Psoas muscle (tissue), 7 donors: ENCODE measurements at regions not wholly inside any gene's neighbourhood (a gene's known extent, or its start where the extent isn't known, plus 50 kb on each side); places are given as distances from the start of the nearest gene placed in this dataset.

Experiments
- ATAC-seq, 4 donors: fragments of 200-7000 bp; cut with Tn5 transposase; one replicate each; pipeline ENCODE4 v1.9.1; 2020; ENCODE audit warnings: moderate library complexity in 3 of 4, mild to moderate bottlenecking in 2 of 4
- DNase-seq, 2 donors: peaks; one replicate each; pipeline ENCODE4 v3.0.0-alpha.2; 2020
- H3K27ac ChIP-seq: fragments of 200-600 bp; one replicate; pipeline ENCODE4 v1.8.0; 2022
- H3K27me3 ChIP-seq, 3 donors: fragments of 200-600 bp in 1 of 3; one replicate each; pipeline versions ENCODE4 v1.6.1 to v1.8.0; 2013 to 2022; ENCODE audit warnings: low read length in 2 of 3, mild to moderate bottlenecking in 2 of 3, moderate library complexity in 1 of 3; ENCODE audit not compliant: insufficient read depth in 3 of 3
- H3K36me3 ChIP-seq, 2 donors: fragments of 200-600 bp in 1 of 2; one replicate each; pipeline versions ENCODE4 v1.6.1 to v1.8.0; 2013 to 2022; ENCODE audit warnings: low read depth in 1 of 2, mild to moderate bottlenecking in 1 of 2, moderate library complexity in 1 of 2; ENCODE audit not compliant: insufficient read depth in 1 of 2
- H3K4me1 ChIP-seq: fragments of 200-600 bp; one replicate; pipeline ENCODE4 v1.8.0; 2022
- H3K4me3 ChIP-seq: fragments of 200-600 bp; one replicate; pipeline ENCODE4 v1.8.0; 2022; ENCODE audit warnings: mild to moderate bottlenecking
- H3K9me3 ChIP-seq: fragments of 200-600 bp; one replicate; pipeline ENCODE4 v1.8.0; 2022
- WGBS, 3 donors: extraction: QIAGEN DNeasy Blood & Tissue Kit; methylation state at CpG; one replicate each; pipeline versions ENCODE4 v1.1.6 to v1.1.7; 2013; 5-methylcytosine and 5-hydroxymethylcytosine counted together
- intact Hi-C, 2 donors: fragments of 100-400 bp; cut with DNase I; formaldehyde crosslinking; loops; one replicate each; pipeline versions ENCODE4 v1.11.0 to v1.14.2; 2022
- TF ChIP-seq, protein P1 (sequence below): fragments of 200-600 bp; IDR thresholded peaks from one replicate; pipeline ENCODE4 v1.8.0; 2022; ENCODE audit warnings: antibody characterized with exemption
- donor health status: healthy with polysubstance abuse.
- donor health status: DM: no; HTN: no; CAD: no; lungs with moderate emphysema.
- donor health status: Bipolar disorder and iron deficiency.
- donor health status: healthy.
- donor health status: DM: yes; HTN: yes; CAD: no.
- donor health status: DM: no; HTN: no; CAD: no.
- donor health status: DM: yes; HTN: yes; CAD: no.

DNA sequence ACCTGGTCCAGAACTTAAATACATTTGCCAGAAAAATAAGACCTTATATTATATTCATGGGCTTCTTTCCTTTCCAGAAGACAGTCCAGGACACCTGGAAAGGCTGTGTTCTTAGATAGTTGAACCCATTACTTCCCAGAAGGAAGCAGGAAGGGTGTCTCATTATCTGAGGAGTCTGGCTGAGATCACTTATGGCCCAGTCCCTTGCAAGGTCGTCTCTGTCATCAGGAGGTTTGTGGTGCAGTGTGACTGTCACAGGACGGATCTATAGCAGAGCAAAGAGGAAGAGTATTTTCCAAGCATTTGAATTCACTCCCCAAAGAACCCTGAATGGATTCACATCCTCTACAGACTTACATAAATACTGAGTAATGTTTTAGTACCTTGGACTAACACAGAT is 270.7 kb upstream of the MTNR1B start:
- no peaks in the 10 kb centered on the region for H3K9me3 ChIP-seq
- TF ChIP-seq, protein P1, sequence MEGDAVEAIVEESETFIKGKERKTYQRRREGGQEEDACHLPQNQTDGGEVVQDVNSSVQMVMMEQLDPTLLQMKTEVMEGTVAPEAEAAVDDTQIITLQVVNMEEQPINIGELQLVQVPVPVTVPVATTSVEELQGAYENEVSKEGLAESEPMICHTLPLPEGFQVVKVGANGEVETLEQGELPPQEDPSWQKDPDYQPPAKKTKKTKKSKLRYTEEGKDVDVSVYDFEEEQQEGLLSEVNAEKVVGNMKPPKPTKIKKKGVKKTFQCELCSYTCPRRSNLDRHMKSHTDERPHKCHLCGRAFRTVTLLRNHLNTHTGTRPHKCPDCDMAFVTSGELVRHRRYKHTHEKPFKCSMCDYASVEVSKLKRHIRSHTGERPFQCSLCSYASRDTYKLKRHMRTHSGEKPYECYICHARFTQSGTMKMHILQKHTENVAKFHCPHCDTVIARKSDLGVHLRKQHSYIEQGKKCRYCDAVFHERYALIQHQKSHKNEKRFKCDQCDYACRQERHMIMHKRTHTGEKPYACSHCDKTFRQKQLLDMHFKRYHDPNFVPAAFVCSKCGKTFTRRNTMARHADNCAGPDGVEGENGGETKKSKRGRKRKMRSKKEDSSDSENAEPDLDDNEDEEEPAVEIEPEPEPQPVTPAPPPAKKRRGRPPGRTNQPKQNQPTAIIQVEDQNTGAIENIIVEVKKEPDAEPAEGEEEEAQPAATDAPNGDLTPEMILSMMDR, result no peak
- H3K4me3 ChIP-seq, result no peak overlapping the region
- no peaks in the 10 kb centered on the region for H3K4me1 ChIP-seq
- ATAC-seq, result no peak
- no peak overlapping the region for H3K27ac ChIP-seq
- no peak for DNase-seq
- H3K27me3 ChIP-seq, result no peaks in the 10 kb centered on the region
- 53 to 67% (median 60%) methylated on average over 2 of the region's 2 CpGs for WGBS, 3 donors
- intact Hi-C loops, result no loop called here
- no peaks in the 10 kb centered on the region for H3K36me3 ChIP-seq

DNA sequence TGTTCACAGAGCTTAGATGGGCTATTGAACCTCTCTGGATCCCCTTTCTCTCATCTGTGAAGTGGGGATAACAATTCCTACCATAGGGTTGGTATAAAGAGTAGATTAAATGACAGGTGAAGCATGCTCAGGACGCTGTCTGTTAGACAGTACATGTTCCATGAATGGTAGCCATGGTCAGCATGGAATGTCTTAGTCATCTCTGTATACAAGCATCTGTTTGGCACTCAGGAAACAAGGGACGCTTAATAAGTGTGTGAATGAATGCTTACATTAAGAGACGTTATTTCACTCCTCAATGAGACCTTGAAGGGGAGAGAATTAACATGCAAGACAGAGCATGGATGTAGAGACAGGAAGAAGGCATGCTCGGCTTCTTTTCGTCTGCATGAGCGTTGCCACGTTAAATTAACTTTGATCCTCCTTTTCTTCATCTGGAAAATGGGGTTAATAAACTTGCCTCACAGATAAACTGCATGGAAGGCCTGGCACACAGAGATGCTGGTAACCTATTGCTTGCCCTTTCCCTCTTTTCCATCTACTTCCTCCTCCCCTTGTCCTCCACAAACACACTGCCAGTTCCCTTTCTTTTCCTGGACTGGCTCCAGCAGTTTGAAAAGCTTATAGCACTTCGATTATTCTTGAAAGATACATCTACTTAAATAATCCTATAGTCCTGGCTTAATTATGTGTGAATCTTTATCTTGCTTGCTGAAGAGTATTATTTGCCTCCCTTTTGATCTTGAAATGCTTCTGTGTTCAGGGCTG is 267.2 kb upstream of the MTNR1B start:
- 73 to 78% (median 75%) methylated on average over 8 of the region's 8 CpGs for WGBS, 3 donors
- H3K4me3 ChIP-seq, result no peak overlapping the region
- TF ChIP-seq, protein P1, result no peak
- intact Hi-C loops, result no loop called here
- DNase-seq, result no peak
- H3K9me3 ChIP-seq, result no peaks in the 10 kb centered on the region
- H3K27ac ChIP-seq, result no peak overlapping the region
- no peak for ATAC-seq
- no peaks in the 10 kb centered on the region for H3K27me3 ChIP-seq
- no peaks in the 10 kb centered on the region for H3K4me1 ChIP-seq
- H3K36me3 ChIP-seq, result no peaks in the 10 kb centered on the region

DNA sequence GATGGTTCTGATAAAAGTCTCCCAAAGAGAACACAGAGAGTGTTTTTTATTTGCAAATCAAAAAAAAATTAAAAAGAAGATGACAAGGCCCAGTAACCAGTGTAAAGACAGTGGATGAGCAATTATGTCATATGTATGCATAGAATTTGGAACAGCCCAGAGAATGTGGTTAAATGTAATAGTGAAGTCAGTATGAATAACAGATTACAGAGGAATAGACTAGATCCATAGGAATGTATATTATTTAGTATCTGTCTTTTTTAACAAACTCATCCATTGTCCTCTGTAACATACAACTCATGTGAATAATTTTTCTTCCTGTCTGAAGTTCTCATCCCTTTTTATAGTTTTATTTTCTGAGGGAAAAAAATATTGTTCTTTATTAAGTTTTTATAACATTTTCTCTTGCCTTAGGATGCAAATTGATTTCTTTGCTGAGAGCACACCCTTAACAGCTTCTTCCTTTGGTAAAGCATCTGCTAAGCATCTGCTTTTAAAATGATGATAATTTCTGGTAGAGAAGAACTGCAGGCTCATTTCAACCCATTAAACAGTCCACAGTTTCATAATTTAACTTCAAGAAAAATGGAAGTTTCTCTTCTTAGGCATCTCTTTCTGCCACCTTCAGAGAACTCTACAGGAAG is 266.5 kb upstream of the MTNR1B start:
- no peak for ATAC-seq
- Histone ChIP-seq H3K4me1 (no peaks in the 10 kb centered on the region), H3K4me3 (no peak overlapping the region), H3K27me3 (no peaks in the 10 kb centered on the region), H3K9me3 (no peaks in the 10 kb centered on the region), H3K27ac (no peak overlapping the region), H3K36me3 (no peaks in the 10 kb centered on the region)
- TF ChIP-seq, protein P1, result no peak
- intact Hi-C loops, result no loop called here
- DNase-seq, result no peak

- DNase-seq, result no peak
- intact Hi-C loops, result no loop called here
- ATAC-seq, result no peak
Observed at GRCh38 chr11:92703449-92703830, 266.0 kb upstream of the MTNR1B start.

More at GRCh38 chr11:92703449-92703830, 266.0 kb upstream of the MTNR1B start:
- Histone ChIP-seq H3K4me1 (no peaks in the 10 kb centered on the region), H3K36me3 (no peaks in the 10 kb centered on the region), H3K4me3 (no peak overlapping the region), H3K27ac (no peak overlapping the region), H3K27me3 (no peaks in the 10 kb centered on the region), H3K9me3 (no peaks in the 10 kb centered on the region)
- 23 to 30% (median 29%) methylated on average over 3 of the region's 3 CpGs for WGBS, 3 donors
- TF ChIP-seq, protein P1, result no peak
